CD4-positive, alpha-beta T cell treated with Interleukin-1 beta for 1 hour (primary cell): ENCODE measurements at regions not wholly inside any gene's neighbourhood (a gene's known extent, or its start where the extent isn't known, plus 50 kb on each side); places are given as distances from the start of the nearest gene placed in this dataset.
"Not testable (repeated sequence)": the region's sequence is repeated elsewhere in the genome, so short reads cannot be mapped to it uniquely, and the experiment has no call there.

Source experiments
- DNase-seq, 2 donors: peaks; one replicate each; pipeline ENCODE4 v3.0.0-alpha.2; 2020 to 2022

GRCh38 chrX:80929251-80929650 lies 119.6 kb upstream of the BRWD3 start:
- no peak for DNase-seq

GRCh38 chrX:80917919-80918318 lies 108.2 kb upstream of the BRWD3 start:
- no peak for DNase-seq

GRCh38 chrX:80912351-80912750 lies 102.7 kb upstream of the BRWD3 start:
- not testable (repeated sequence) for DNase-seq

- no peak for DNase-seq
Measured at GRCh38 chrX:80879916-80880315, 70.2 kb upstream of the BRWD3 start.

GRCh38 chrX:80879143-80879542 lies 69.5 kb upstream of the BRWD3 start:
- no peak for DNase-seq

- DNase-seq, result peak in 1 of 2 donors; percentile 28
Measured at GRCh38 chrX:80876877-80877276, 67.2 kb upstream of the BRWD3 start.
